ENCODE measurements at regions not wholly inside any gene's neighbourhood (a gene's known extent, or its start where the extent isn't known, plus 50 kb on each side); places are given as distances from the start of the nearest gene placed in this dataset.

GRCh38 chr20:40436011-40436410 lies 253.0 kb downstream of the MAFB start:
- H3K4me3 ChIP-seq = no peak overlapping the region
- no peaks in the 10 kb centered on the region for H3K9me3 ChIP-seq (ENCODE audit: insufficient read depth, low read depth)
- H3K4me1 ChIP-seq (replicated peaks; ENCODE audit: insufficient read depth) = no peaks in the 10 kb centered on the region
- POLR2A ChIA-PET (ENCODE audit: unreplicated experiment) = no interaction called here
- no peaks in the 10 kb centered on the region for H3K27me3 ChIP-seq (ENCODE audit: insufficient read depth, low read depth)
- no peaks in the 10 kb centered on the region for H3F3A ChIP-seq (ENCODE audit: insufficient read depth, low read depth)
- H3K9me2 ChIP-seq (ENCODE audit: insufficient read depth) = no peaks in the 10 kb centered on the region
- no peak overlapping the region for H3K4me2 ChIP-seq
- H3K79me2 ChIP-seq (ENCODE audit: low read depth) = no peaks in the 10 kb centered on the region
- TF ChIP-seq CTCF (conservative IDR thresholded peaks at IDR 0.05) = no peak
- no peak for TF ChIP-seq EZH2 (IDR thresholded peaks at IDR 0.05; ENCODE audit: low read depth)
- H3K27ac ChIP-seq = no peak overlapping the region
- no peak overlapping the region for H2AFZ ChIP-seq
- intact Hi-C loops (cut with micrococcal nuclease; ENCODE audit: unreplicated experiment) = no loop called here
- DNase-seq = no peak
- CTCF ChIA-PET = no interaction called here
- H3K36me3 ChIP-seq (ENCODE audit: low read depth) = no peaks in the 10 kb centered on the region
- BruUV-seq (replicated peaks) = no TSS peak
- no peaks in the 10 kb centered on the region for H4K20me1 ChIP-seq (ENCODE audit: insufficient read depth)

- BruUV-seq (replicated peaks) = no TSS peak
- H3K4me3 ChIP-seq = no peak overlapping the region
- H3K4me1 ChIP-seq (replicated peaks; ENCODE audit: insufficient read depth) = no peaks in the 10 kb centered on the region
- H3K36me3 ChIP-seq (ENCODE audit: low read depth) = no peaks in the 10 kb centered on the region
- H3K9me2 ChIP-seq (ENCODE audit: insufficient read depth) = no peaks in the 10 kb centered on the region
- ChIA-PET CTCF (no interaction called here), POLR2A (ENCODE audit: unreplicated experiment) (no interaction called here)
- TF ChIP-seq CTCF (conservative IDR thresholded peaks at IDR 0.05) (no peak), EZH2 (IDR thresholded peaks at IDR 0.05; ENCODE audit: low read depth) (no peak)
- no peaks in the 10 kb centered on the region for H3K27me3 ChIP-seq (ENCODE audit: insufficient read depth, low read depth)
- no peaks in the 10 kb centered on the region for H3F3A ChIP-seq (ENCODE audit: insufficient read depth, low read depth)
- no peaks in the 10 kb centered on the region for H3K9me3 ChIP-seq (ENCODE audit: insufficient read depth, low read depth)
- no peak for DNase-seq
- no peaks in the 10 kb centered on the region for H3K79me2 ChIP-seq (ENCODE audit: low read depth)
- H2AFZ ChIP-seq = no peak overlapping the region
- intact Hi-C loops (cut with micrococcal nuclease; ENCODE audit: unreplicated experiment) = no loop called here
- H3K4me2 ChIP-seq = no peak overlapping the region
- no peaks in the 10 kb centered on the region for H4K20me1 ChIP-seq (ENCODE audit: insufficient read depth)
- no peak overlapping the region for H3K27ac ChIP-seq
Observed at GRCh38 chr20:40435146-40435895, 253.7 kb downstream of the MAFB start.

DNA sequence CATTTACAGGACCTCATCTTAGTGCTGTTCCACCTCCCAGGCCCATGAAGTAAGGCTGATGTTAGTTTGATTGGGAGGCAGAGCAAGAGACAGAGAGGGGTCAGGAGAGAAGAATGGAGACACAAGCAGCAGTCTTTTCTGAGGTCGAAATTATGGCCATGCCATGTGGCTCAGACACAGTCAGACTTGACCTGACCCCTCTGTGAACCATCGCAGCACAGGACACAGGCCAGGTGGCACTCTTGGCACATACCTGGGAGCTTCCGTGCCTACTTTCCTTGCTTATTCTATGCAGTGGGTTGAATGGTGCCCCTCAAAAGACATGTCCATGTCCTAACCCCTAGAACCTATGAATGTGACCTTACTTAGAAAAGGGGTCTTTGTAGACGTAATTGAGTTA lies 254.9 kb downstream of the MAFB start:
- no peak for TF ChIP-seq EZH2 (IDR thresholded peaks at IDR 0.05; ENCODE audit: low read depth)
- no peak for TF ChIP-seq CTCF (conservative IDR thresholded peaks at IDR 0.05)
- POLR2A ChIA-PET (ENCODE audit: unreplicated experiment) = no interaction called here
- Histone ChIP-seq H3K27ac (no peak overlapping the region), H3K36me3 (ENCODE audit: low read depth) (no peaks in the 10 kb centered on the region), H3K9me2 (ENCODE audit: insufficient read depth) (no peaks in the 10 kb centered on the region), H3F3A (ENCODE audit: insufficient read depth, low read depth) (no peaks in the 10 kb centered on the region), H4K20me1 (ENCODE audit: insufficient read depth) (no peaks in the 10 kb centered on the region), H3K79me2 (ENCODE audit: low read depth) (no peaks in the 10 kb centered on the region), H2AFZ (no peak overlapping the region), H3K4me1 (replicated peaks; ENCODE audit: insufficient read depth) (no peaks in the 10 kb centered on the region), H3K4me2 (no peak overlapping the region), H3K4me3 (no peak overlapping the region), H3K27me3 (ENCODE audit: insufficient read depth, low read depth) (no peaks in the 10 kb centered on the region), H3K9me3 (ENCODE audit: insufficient read depth, low read depth) (no peaks in the 10 kb centered on the region)
- intact Hi-C loops (cut with micrococcal nuclease; ENCODE audit: unreplicated experiment) = no loop called here
- no peak for DNase-seq
- no TSS peak for BruUV-seq (replicated peaks)
- CTCF ChIA-PET = no interaction called here
